NCI-H2107 treated with DMSO at 0.1 percent for 48 hours (cell line): ENCODE measurements at regions not wholly inside any gene's neighbourhood (a gene's known extent, or its start where the extent isn't known, plus 50 kb on each side); places are given as distances from the start of the nearest gene placed in this dataset.
"Not testable (repeated sequence)": the region's sequence is repeated elsewhere in the genome, so short reads cannot be mapped to it uniquely, and the experiment has no call there.

Experiments used
- DNase-seq: peaks from one replicate; lab custom pipeline; 2025; ENCODE audit not compliant: unreplicated experiment; lab: John Stamatoyannopoulos, UW

GRCh38 chr2:107693604-107694003 lies 133.1 kb upstream of the RGPD4 start:
- DNase-seq: no peak

- no peak for DNase-seq
These were observed 132.0 kb upstream of the RGPD4 start for GRCh38 chr2:107694667-107695066.

- DNase-seq: no peak
These were observed 129.3 kb upstream of the RGPD4 start for GRCh38 chr2:107697385-107697784.

GRCh38 chr2:107698861-107699260 lies 127.8 kb upstream of the RGPD4 start:
- DNase-seq: no peak

- DNase-seq: no peak
These were observed 126.6 kb upstream of the RGPD4 start for GRCh38 chr2:107700073-107700472.

GRCh38 chr2:107711941-107712340 lies 114.8 kb upstream of the RGPD4 start:
- no peak for DNase-seq

GRCh38 chr2:107712857-107713256 lies 113.8 kb upstream of the RGPD4 start:
- peak; percentile 71 for DNase-seq

- peak; percentile 56 for DNase-seq
These were observed 109.0 kb upstream of the RGPD4 start for GRCh38 chr2:107717661-107718060.

- DNase-seq: no peak
These were observed 107.6 kb upstream of the RGPD4 start for GRCh38 chr2:107719141-107719540.

GRCh38 chr2:107719836-107720235 lies 106.9 kb upstream of the RGPD4 start:
- no peak for DNase-seq

- DNase-seq: no peak
These were observed 105.5 kb upstream of the RGPD4 start for GRCh38 chr2:107721178-107721577.

GRCh38 chr2:107721586-107721985 lies 105.1 kb upstream of the RGPD4 start:
- DNase-seq: no peak

GRCh38 chr2:107725824-107726223 lies 100.9 kb upstream of the RGPD4 start:
- not testable (repeated sequence) for DNase-seq

GRCh38 chr2:107727318-107727717 lies 99.4 kb upstream of the RGPD4 start:
- no peak for DNase-seq

- DNase-seq: no peak
These were observed 98.1 kb upstream of the RGPD4 start for GRCh38 chr2:107728586-107728985.

GRCh38 chr2:107729440-107729839 lies 97.3 kb upstream of the RGPD4 start:
- no peak for DNase-seq

- no peak for DNase-seq
These were observed 95.8 kb upstream of the RGPD4 start for GRCh38 chr2:107730898-107731297.

GRCh38 chr2:107731435-107731834 lies 95.3 kb upstream of the RGPD4 start:
- DNase-seq: no peak

GRCh38 chr2:107735201-107735600 lies 91.5 kb upstream of the RGPD4 start:
- DNase-seq: no peak

GRCh38 chr2:107737756-107738155 lies 88.9 kb upstream of the RGPD4 start:
- DNase-seq: no peak

- no peak for DNase-seq
These were observed 88.4 kb upstream of the RGPD4 start for GRCh38 chr2:107738266-107738665.

- DNase-seq: no peak
These were observed 86.4 kb upstream of the RGPD4 start for GRCh38 chr2:107740300-107740699.

GRCh38 chr2:107742460-107743027 lies 84.1 kb upstream of the RGPD4 start:
- DNase-seq: no peak

GRCh38 chr2:107743274-107743673 lies 83.4 kb upstream of the RGPD4 start:
- DNase-seq: no peak
